ENCODE measurements at regions not wholly inside any gene's neighbourhood (a gene's known extent, or its start where the extent isn't known, plus 50 kb on each side); places are given as distances from the start of the nearest gene placed in this dataset.

- in situ Hi-C loops (cut with MboI), result no loop called here
- Histone ChIP-seq H4K20me1 (ENCODE audit: control insufficient read depth, insufficient read depth) (no peaks in the 10 kb centered on the region), H2AFZ (ENCODE audit: control insufficient read depth, low read depth, low read length) (no peak overlapping the region), H3K4me2 (ENCODE audit: control insufficient read depth, insufficient read depth) (no peak overlapping the region), H3K4me1 (ENCODE audit: control insufficient read depth, insufficient read depth, low read length) (no peaks in the 10 kb centered on the region), H3K27ac (ENCODE audit: control insufficient read depth, insufficient read depth) (no peak overlapping the region), H3K9me3 (replicated peaks; ENCODE audit: control insufficient read depth, insufficient read depth, low read length) (no peaks in the 10 kb centered on the region), H3K4me3 (no peak overlapping the region), H3K27me3 (replicated peaks in 1 of 2; ENCODE audit: control insufficient read depth in 2 of 2, insufficient read depth in 2 of 2, low read length in 1 of 2) (no peaks in the 10 kb centered on the region), H3K9ac (ENCODE audit: control insufficient read depth, insufficient read depth, low read length) (no peak overlapping the region), H3K36me3 (ENCODE audit: control insufficient read depth in 2 of 2, insufficient read depth in 2 of 2, low read length in 1 of 2) (no peaks in the 10 kb centered on the region), H3K79me2 (ENCODE audit: control insufficient read depth, insufficient read depth, low read length) (no peaks in the 10 kb centered on the region)
- ChIA-PET SMC1A (ENCODE audit: uncharacterized antibody, unreplicated experiment) (no interaction called here), POLR2A (interaction anchor here (0.5 to 1.0 kb wide), 2 partner anchors 10 to 198 kb away, joined by 3 to 4 read pairs; no protein-coding TSS in a partner anchor), CTCF (no interaction called here), RAD21 (ENCODE audit: unreplicated experiment) (no interaction called here)
- no peak for DNase-seq (ENCODE audit: low read depth, low spot score)
- intact Hi-C loops (cut with micrococcal nuclease; ENCODE audit: unreplicated experiment), result no loop called here
- 64% methylated on average over 5 of the region's 5 CpGs for WGBS (ENCODE audit: insufficient coverage, insufficient replicate concordance, low lambda C conversion rate, missing lambda C conversion rate)
- no peak for ATAC-seq
- no TSS peak for BruUV-seq (replicated peaks)
- FAIRE-seq, result no peak
- TF ChIP-seq, protein P1, sequence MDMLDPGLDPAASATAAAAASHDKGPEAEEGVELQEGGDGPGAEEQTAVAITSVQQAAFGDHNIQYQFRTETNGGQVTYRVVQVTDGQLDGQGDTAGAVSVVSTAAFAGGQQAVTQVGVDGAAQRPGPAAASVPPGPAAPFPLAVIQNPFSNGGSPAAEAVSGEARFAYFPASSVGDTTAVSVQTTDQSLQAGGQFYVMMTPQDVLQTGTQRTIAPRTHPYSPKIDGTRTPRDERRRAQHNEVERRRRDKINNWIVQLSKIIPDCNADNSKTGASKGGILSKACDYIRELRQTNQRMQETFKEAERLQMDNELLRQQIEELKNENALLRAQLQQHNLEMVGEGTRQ (IDR thresholded peaks at IDR 0.05; ENCODE audit: borderline replicate concordance, low read depth, low read length), result no peak
- no peak for TF ChIP-seq SUZ12 (IDR thresholded peaks at IDR 0.05; ENCODE audit: unreplicated experiment)
- no peak for TF ChIP-seq ZNF217 (IDR thresholded peaks at IDR 0.05)
- TF ChIP-seq, protein P2, sequence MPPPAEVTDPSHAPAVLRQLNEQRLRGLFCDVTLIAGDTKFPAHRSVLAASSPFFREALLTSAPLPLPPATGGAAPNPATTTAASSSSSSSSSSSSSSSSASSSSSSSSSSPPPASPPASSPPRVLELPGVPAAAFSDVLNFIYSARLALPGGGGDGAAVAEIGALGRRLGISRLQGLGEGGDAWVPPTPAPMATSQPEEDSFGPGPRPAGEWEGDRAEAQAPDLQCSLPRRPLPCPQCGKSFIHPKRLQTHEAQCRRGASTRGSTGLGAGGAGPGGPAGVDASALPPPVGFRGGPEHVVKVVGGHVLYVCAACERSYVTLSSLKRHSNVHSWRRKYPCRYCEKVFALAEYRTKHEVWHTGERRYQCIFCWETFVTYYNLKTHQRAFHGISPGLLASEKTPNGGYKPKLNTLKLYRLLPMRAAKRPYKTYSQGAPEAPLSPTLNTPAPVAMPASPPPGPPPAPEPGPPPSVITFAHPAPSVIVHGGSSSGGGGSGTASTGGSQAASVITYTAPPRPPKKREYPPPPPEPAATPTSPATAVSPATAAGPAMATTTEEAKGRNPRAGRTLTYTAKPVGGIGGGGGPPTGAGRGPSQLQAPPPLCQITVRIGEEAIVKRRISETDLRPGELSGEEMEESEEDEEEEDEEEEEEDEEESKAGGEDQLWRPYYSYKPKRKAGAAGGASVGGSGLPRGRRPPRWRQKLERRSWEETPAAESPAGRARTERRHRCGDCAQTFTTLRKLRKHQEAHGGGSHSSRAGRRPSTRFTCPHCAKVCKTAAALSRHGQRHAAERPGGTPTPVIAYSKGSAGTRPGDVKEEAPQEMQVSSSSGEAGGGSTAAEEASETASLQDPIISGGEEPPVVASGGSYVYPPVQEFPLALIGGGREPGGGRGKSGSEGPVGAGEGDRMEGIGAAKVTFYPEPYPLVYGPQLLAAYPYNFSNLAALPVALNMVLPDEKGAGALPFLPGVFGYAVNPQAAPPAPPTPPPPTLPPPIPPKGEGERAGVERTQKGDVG (CRISPR knock-in tag; IDR thresholded peaks at IDR 0.05), result no peak
- no peak for TF ChIP-seq LARP7 (IDR thresholded peaks at IDR 0.05)
- no peak for TF ChIP-seq GABPA (IDR thresholded peaks at IDR 0.05; ENCODE audit: low read depth)
- TF ChIP-seq KLF5 (IDR thresholded peaks at IDR 0.05; ENCODE audit: partially characterized antibody), result no peak
- no peak for TF ChIP-seq RFX5 (IDR thresholded peaks at IDR 0.05; ENCODE audit: low read depth, low read length)
- no peak for TF ChIP-seq SUPT20H (IDR thresholded peaks at IDR 0.05; ENCODE audit: borderline replicate concordance, control insufficient read depth, low read depth, low read length)
- TF ChIP-seq CBX5 (IDR thresholded peaks at IDR 0.05; ENCODE audit: low read depth), result no peak
- TF ChIP-seq, protein P3, sequence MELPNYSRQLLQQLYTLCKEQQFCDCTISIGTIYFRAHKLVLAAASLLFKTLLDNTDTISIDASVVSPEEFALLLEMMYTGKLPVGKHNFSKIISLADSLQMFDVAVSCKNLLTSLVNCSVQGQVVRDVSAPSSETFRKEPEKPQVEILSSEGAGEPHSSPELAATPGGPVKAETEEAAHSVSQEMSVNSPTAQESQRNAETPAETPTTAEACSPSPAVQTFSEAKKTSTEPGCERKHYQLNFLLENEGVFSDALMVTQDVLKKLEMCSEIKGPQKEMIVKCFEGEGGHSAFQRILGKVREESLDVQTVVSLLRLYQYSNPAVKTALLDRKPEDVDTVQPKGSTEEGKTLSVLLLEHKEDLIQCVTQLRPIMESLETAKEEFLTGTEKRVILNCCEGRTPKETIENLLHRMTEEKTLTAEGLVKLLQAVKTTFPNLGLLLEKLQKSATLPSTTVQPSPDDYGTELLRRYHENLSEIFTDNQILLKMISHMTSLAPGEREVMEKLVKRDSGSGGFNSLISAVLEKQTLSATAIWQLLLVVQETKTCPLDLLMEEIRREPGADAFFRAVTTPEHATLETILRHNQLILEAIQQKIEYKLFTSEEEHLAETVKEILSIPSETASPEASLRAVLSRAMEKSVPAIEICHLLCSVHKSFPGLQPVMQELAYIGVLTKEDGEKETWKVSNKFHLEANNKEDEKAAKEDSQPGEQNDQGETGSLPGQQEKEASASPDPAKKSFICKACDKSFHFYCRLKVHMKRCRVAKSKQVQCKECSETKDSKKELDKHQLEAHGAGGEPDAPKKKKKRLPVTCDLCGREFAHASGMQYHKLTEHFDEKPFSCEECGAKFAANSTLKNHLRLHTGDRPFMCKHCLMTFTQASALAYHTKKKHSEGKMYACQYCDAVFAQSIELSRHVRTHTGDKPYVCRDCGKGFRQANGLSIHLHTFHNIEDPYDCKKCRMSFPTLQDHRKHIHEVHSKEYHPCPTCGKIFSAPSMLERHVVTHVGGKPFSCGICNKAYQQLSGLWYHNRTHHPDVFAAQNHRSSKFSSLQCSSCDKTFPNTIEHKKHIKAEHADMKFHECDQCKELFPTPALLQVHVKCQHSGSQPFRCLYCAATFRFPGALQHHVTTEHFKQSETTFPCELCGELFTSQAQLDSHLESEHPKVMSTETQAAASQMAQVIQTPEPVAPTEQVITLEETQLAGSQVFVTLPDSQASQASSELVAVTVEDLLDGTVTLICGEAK (IDR thresholded peaks at IDR 0.05; ENCODE audit: borderline replicate concordance), result no peak
- no peak for TF ChIP-seq IRF4 (IDR thresholded peaks at IDR 0.05; ENCODE audit: low read depth, low read length)
- no peak for TF ChIP-seq CREM (IDR thresholded peaks at IDR 0.05; ENCODE audit: low read depth)
Measured at GRCh38 chr6:100255701-100256100, 209.0 kb downstream of the SIM1 start.

Data from GM12878 (cell line).